ENCODE measurements at regions not wholly inside any gene's neighbourhood (a gene's known extent, or its start where the extent isn't known, plus 50 kb on each side); places are given as distances from the start of the nearest gene placed in this dataset.
A peak's percentile ranks its signal among the peaks of the same experiment; 100 is the strongest.

DNA sequence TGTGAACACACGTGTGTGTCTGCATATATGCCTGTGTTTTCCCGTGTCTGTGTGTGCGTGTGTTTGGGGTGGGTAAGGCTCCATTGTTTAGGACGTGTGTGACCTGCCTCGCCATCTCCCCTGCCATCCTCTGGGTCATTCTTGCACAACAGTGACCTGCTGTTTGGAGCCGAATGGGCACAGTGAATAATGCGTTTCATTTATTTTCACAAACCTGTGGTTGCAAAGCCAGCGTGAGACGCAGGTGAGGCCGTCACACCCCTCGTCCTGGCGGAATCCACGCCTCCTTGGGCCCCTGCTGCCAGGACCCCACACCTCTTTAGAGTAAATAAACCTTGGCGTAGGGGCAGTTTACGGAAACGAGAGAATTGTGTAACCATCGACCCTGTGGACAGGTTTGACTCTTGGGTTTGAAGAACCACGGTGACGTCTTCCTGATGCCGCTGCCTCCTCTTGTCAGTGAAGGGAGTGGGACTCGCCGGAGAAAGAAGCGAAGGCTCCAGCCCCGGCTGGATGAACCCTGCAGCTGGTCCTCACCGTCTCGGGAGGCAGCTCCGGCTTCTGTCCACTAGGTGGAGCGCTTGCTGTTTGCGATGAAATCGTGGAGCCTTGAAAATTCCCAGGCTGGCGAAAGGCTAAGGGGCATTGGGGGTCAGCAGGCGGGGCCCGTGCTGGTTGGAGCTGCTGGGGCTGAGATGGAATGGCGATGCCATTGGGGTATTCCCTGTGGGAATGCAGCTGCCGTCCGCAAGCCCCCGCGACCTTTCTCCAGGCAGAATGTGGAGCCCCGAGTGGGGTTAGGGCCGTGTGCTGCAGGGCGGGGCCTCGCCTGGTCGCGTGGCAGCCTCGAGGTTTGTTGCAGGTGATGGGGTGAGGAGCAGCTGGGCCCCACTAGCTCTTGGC lies 81.1 kb downstream of the RTP5 start:
- H3K4me1 ChIP-seq = peaks cover 2 to 17% (median 9%) of the 10 kb centered on the region in 6 donors
- H3K36me3 ChIP-seq = no peaks in the 10 kb centered on the region
- peak; percentile 89 for DNase-seq
- intact Hi-C loops (cut with DNase I; ENCODE audit: low total_unique reads) = no loop called here
- 37 to 49% (median 42%) methylated on average over 43 to 45 of the region's 45 CpGs for WGBS, 5 donors
- TF ChIP-seq, protein P1, sequence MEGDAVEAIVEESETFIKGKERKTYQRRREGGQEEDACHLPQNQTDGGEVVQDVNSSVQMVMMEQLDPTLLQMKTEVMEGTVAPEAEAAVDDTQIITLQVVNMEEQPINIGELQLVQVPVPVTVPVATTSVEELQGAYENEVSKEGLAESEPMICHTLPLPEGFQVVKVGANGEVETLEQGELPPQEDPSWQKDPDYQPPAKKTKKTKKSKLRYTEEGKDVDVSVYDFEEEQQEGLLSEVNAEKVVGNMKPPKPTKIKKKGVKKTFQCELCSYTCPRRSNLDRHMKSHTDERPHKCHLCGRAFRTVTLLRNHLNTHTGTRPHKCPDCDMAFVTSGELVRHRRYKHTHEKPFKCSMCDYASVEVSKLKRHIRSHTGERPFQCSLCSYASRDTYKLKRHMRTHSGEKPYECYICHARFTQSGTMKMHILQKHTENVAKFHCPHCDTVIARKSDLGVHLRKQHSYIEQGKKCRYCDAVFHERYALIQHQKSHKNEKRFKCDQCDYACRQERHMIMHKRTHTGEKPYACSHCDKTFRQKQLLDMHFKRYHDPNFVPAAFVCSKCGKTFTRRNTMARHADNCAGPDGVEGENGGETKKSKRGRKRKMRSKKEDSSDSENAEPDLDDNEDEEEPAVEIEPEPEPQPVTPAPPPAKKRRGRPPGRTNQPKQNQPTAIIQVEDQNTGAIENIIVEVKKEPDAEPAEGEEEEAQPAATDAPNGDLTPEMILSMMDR (IDR thresholded peaks at IDR 0.05 in 8 of 11, conservative IDR thresholded peaks at IDR 0.05 in 3 of 11) = peak; percentile 69 to 95 (median 89)
- TF ChIP-seq POLR2AphosphoS5 (IDR thresholded peaks at IDR 0.05) (peak; percentile 43 to 54 (median 45)), POLR2A (IDR thresholded peaks at IDR 0.05) (no peak)
- no peaks in the 10 kb centered on the region for H3K9me3 ChIP-seq
- H3K27me3 ChIP-seq (replicated peaks in 1 of 7) = no peaks in the 10 kb centered on the region
- peak overlapping the region in 1 of 8 donors; percentile 28 for H3K4me3 ChIP-seq
- H3K27ac ChIP-seq = no peak overlapping the region

DNA sequence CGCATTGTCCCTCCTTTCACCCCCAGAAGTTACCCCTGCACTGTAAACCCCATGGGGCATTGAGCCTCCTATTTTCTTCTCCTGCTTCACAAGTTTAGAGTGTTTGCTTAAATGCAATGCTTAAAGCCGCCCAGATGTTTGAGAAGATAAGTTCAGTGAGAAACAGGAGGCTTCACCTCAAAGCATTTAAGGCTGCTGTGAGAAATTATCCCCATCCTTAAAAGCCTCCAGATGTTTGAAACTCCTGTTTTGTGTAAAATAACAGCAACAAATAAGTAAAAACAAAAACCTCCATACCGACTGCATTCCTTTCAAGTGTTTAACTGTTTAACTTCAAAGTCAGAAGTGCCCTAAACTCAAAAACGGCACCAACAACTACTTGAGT lies 81.8 kb downstream of the RTP5 start:
- Histone ChIP-seq H3K36me3 (no peaks in the 10 kb centered on the region), H3K4me3 (no peak overlapping the region), H3K27ac (no peak overlapping the region), H3K4me1 (peaks cover 2 to 17% (median 9%) of the 10 kb centered on the region in 6 donors), H3K9me3 (no peaks in the 10 kb centered on the region), H3K27me3 (replicated peaks in 1 of 7) (no peaks in the 10 kb centered on the region)
- DNase-seq = no peak
- TF ChIP-seq, protein P1 (IDR thresholded peaks at IDR 0.05 in 8 of 11, conservative IDR thresholded peaks at IDR 0.05 in 3 of 11) = no peak
- TF ChIP-seq POLR2AphosphoS5 (IDR thresholded peaks at IDR 0.05) (no peak), POLR2A (IDR thresholded peaks at IDR 0.05) (no peak)
- intact Hi-C loops (cut with DNase I; ENCODE audit: low total_unique reads) = no loop called here
- WGBS, 5 donors = 50 to 75% (median 60%) methylated on average over 4 of the region's 4 CpGs

GRCh38 chr2:241951920-241952319 lies 82.4 kb downstream of the RTP5 start:
- no peak overlapping the region for H3K4me3 ChIP-seq
- H3K27me3 ChIP-seq (replicated peaks in 1 of 7) = no peaks in the 10 kb centered on the region
- no peak overlapping the region for H3K27ac ChIP-seq
- peaks cover 2 to 17% (median 9%) of the 10 kb centered on the region in 6 donors for H3K4me1 ChIP-seq
- TF ChIP-seq POLR2A (IDR thresholded peaks at IDR 0.05) (no peak), POLR2AphosphoS5 (IDR thresholded peaks at IDR 0.05) (no peak)
- TF ChIP-seq, protein P1 (IDR thresholded peaks at IDR 0.05 in 8 of 11, conservative IDR thresholded peaks at IDR 0.05 in 3 of 11) = no peak
- no peaks in the 10 kb centered on the region for H3K9me3 ChIP-seq
- 93 to 97% (median 95%) methylated on average over 11 of the region's 11 CpGs for WGBS, 5 donors
- intact Hi-C loops (cut with DNase I; ENCODE audit: low total_unique reads) = no loop called here
- peak; percentile 60 for DNase-seq
- peaks cover 0 to 6% (median 0%) of the 10 kb centered on the region in 6 donors for H3K36me3 ChIP-seq

DNA sequence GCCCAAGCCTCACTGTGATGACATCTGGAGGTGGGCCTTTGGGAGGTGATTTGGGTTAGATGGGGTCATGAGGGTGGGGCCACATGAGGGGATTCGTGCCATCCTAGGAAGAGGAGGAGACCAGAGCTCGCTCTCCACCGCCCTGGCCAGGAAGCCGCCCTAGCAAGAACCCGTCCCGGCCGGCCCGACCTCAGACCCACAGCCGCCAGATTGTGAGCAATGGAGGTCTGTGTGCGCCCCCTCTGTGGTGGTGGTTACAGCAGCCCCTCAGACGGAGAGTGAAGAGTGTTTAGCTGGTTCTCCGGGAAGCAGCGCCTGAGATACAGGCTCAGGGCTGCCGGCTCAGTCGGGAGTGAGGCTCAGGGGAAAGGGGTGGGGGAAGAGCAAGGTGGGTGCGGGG lies 83.3 kb downstream of the RTP5 start:
- TF ChIP-seq POLR2AphosphoS5 (IDR thresholded peaks at IDR 0.05) (no peak), POLR2A (IDR thresholded peaks at IDR 0.05) (no peak)
- TF ChIP-seq, protein P1 (IDR thresholded peaks at IDR 0.05 in 8 of 11, conservative IDR thresholded peaks at IDR 0.05 in 3 of 11) = no peak
- DNase-seq = no peak
- Histone ChIP-seq H3K4me1 (peaks cover 2 to 17% (median 9%) of the 10 kb centered on the region in 6 donors), H3K27ac (no peak overlapping the region), H3K36me3 (peaks cover 0 to 6% (median 0%) of the 10 kb centered on the region in 6 donors), H3K27me3 (replicated peaks in 1 of 7) (no peaks in the 10 kb centered on the region), H3K4me3 (no peak overlapping the region), H3K9me3 (peaks cover 0 to 6% (median 1%) of the 10 kb centered on the region in 8 donors)
- intact Hi-C loops (cut with DNase I; ENCODE audit: low total_unique reads) = no loop called here
- 82 to 93% (median 90%) methylated on average over 9 to 16 of the region's 16 CpGs for WGBS, 5 donors
